C4-2B (cell line): ENCODE measurements at regions not wholly inside any gene's neighbourhood (a gene's known extent, or its start where the extent isn't known, plus 50 kb on each side); places are given as distances from the start of the nearest gene placed in this dataset.

Experiments
- CTCF ChIP-seq: fragments of 450-650 bp; conservative IDR thresholded peaks from 2 replicates; pipeline ENCODE4 v1.5.1; 2017; ENCODE audit warnings: mild to moderate bottlenecking
- ZFX ChIP-seq: fragments of 450-650 bp; IDR thresholded peaks from 2 replicates; pipeline ENCODE4 v1.6.1; 2017

GRCh38 chr14:23829736-23830471 lies 123.7 kb upstream of the DHRS4 start:
- TF ChIP-seq CTCF (no peak), ZFX (no peak)
